ENCODE measurements at regions not wholly inside any gene's neighbourhood (a gene's known extent, or its start where the extent isn't known, plus 50 kb on each side); places are given as distances from the start of the nearest gene placed in this dataset.

DNA sequence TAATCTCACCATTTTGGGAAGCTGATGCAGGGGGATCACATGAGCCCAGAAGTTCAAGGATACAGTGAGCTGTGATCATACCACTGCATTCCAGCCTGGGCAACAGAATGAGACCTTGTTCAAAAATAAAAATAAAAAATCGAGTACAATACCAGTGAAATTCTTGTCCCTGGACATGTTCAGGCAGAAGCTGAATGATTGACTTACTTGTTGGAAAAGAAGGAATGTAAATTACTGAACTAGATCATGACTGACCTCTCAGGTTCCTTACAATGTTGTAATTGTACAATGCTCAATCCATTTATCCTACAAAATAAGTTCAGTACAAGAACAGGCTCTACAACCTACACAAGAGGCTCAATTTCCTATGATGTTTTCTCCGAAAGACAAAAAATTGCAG lies 1010.4 kb downstream of the TLE1 start:
- TF ChIP-seq FOXP2 (optimal IDR thresholded peaks at IDR 0.05; ENCODE audit: control extremely low read depth, extremely low read length, insufficient read depth) (no peak), POLR2AphosphoS5 (IDR thresholded peaks at IDR 0.05; ENCODE audit: borderline replicate concordance, low read depth, low read length) (no peak), EZH2 (IDR thresholded peaks at IDR 0.05) (no peak)
